Fibroblast of upper back skin (primary cell): ENCODE measurements at regions not wholly inside any gene's neighbourhood (a gene's known extent, or its start where the extent isn't known, plus 50 kb on each side); places are given as distances from the start of the nearest gene placed in this dataset.

Source experiments
- DNase-seq: peaks from one replicate; pipeline ENCODE4 v3.0.0-alpha.2; 2013

DNA sequence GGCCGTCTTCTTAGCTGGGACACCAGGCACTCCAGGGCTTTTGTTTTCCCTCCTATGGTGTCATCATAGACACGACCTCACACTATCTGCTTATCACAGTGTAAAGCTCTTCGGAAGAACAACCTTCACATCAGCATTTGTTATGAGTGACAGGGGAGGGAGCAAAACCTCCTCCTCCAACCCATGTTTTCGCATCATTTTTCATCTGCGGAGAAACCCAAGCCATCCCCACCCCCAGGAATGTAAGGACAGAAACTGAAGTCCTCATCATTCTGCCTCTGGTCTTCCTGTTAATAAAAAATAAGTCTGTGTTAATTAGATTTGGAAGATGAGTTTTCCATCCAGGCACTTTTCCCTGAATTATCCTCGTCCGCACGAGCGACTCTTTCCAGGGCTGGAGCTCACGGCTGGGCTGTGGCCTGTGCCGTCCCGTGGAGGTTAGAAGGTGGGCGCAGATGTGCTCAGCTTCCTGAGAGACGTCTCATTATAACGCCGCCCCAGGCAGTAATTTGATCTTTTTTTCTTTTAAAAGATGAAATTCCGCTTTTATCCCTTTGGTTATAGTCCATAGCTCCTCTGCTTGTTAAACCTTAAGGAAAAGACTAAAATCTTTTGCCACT is 101.6 kb upstream of the TMEM18 start:
- DNase-seq: no peak

DNA sequence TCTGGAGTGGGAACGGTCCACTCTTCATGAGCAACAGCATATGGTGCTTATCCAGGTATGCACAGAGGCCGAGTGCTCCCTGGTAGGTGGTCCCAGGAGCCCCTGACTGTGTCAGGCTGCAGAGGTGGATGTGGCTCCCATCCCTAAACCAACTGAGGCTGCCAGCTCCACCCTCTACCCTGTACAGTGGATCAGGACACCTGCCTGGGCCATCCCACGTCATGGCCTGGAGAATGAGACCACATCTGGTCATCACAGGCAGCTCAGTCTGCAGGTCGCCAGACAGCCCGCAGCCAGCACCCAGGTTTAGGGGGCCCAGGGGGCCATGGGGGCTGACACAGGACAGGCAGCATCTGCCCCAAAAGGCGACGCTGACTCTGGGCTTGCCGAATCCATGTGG is 100.3 kb upstream of the TMEM18 start:
- no peak for DNase-seq

DNA sequence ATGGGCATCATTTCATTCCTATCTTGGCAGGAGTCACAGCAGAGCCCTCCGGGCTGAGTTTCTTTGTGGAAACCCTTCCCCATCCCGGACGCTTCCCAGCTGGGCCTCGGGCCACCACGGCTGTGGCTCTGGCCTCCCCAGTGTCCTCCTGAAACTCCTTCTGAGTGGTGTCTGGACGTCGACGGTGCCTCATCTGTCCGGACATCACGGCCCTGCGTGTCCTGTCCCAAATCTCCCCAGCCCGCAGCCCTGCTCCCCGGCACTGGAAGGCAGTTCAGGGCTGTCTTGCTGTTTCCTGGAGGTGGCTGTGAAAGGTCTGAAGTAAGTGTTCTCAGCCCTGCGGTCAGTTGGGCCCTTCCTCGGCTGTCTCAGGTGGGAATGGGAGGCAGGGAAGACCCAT is 99.8 kb upstream of the TMEM18 start:
- no peak for DNase-seq

GRCh38 chr2:776487-776886 is 99.3 kb upstream of the TMEM18 start:
- DNase-seq: no peak

DNA sequence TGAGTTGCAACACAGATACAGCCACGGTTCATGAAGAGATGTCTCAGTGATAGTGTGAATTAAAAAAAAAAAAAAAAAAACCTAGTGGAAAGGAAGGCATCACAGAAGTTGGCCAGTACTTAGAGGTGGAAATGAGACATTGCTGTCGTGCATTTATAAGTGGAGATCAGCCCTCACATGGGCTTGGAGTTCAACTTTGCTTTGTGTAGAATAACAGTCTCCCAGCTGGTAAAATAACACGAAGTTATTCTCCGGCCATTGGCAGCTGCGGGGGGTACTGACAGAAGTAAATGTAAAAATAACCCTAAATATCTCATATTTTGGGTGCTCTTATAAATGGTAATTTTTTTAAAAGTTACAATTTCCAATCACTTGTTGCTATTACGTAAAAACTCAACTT is 98.8 kb upstream of the TMEM18 start:
- no peak for DNase-seq

- peak; percentile 25 for DNase-seq
These were observed 97.2 kb upstream of the TMEM18 start for GRCh38 chr2:774436-774835.

GRCh38 chr2:773256-774160 is 96.3 kb upstream of the TMEM18 start:
- DNase-seq: no peak

DNA sequence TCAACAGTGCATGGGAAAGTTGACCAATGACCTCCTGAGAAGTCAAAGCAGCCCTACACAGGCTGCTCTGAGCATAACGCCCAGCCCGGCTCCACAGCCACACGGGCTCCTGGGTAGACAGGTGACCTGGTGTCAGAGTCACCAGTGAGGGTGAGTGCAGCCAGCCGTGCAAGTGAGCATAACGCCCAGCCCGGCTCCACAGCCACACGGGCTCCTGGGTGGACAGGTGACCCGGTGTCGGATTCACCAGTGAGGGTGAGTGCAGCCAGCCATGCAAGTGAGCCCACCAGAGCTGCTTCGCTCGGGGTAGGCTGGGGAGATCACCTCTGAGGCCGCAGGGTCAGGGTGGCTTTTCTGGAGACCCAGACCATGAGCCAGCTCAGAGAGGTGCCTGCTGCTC is 94.3 kb upstream of the TMEM18 start:
- no peak for DNase-seq

DNA sequence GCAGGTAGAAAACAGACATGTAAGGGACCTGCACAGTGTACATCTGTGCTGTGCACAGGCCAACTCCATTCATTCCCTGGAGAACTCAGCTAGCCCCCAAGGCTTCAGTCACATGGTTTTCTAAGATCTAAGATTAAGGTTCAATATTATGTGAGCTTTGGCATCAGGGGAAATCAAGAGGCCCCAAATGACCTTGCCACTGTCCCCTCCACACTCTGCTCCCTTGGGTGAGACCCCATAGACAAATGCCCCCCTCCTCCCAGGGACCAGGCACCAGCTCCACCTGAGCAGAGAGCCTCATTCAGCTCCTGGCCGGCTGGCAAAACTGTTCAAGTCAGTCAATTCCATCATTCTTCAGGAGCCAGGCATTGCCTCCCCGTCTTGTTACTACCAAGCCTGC is 93.6 kb upstream of the TMEM18 start:
- no peak for DNase-seq

DNA sequence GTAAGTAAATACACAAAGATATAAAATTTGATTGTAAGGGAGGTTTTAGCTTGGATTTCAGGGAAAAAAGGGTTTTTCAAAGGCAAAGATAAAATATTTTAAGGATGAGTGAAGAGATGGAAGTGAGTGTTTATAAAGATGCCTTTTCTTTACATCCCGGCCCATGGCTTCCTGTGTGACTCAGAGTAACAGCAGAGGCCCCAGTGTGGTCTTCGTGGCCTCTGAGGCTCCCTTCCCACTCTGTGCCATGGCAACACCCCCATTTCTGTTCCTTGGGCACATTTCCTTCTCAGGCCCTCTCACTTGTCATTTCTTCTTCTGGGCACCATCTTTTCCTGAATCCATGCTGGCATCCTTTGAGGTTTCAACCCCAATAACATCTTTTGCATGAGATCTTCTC is 92.6 kb upstream of the TMEM18 start:
- DNase-seq: peak; percentile 21

DNA sequence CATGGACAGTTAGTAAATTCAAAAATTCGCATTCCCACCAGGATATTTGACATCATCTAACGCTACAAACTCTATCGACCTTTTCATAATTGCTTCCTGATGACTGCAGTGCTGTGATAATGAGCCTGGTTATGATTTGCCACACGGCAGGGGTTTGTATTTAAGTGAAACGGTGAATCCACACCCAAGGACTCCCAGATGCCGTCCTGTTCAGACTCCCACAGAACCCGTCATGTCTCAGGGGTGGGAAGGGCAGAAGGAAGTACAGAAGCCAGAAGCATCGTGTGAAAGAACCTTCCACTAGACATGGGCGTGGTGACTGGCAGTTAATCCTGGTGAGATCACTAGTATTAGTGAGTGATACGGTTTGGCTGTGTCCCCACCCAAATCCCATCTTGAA is 91.2 kb upstream of the TMEM18 start:
- DNase-seq: no peak

GRCh38 chr2:767944-768343 is 90.7 kb upstream of the TMEM18 start:
- DNase-seq: no peak

DNA sequence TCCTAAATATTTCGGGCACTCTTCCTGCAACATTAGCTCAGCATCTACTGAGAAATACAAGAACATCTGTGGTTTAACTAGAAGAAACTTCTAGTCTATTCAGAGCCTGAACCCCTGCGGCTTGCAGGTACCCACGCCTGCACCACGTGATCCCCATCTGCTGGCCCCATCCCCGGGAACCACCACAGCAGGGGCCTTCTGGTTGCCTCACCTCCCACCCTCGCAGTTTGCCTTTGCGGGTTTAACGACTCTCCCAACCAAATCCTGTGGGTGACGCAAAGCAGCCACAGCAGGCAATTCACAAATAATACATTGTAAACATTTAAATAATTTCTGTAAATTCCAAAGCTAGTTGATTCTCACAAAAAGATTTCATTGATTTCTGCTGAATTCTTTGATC is 90.2 kb upstream of the TMEM18 start:
- no peak for DNase-seq

GRCh38 chr2:766255-766654 is 89.0 kb upstream of the TMEM18 start:
- DNase-seq: no peak

DNA sequence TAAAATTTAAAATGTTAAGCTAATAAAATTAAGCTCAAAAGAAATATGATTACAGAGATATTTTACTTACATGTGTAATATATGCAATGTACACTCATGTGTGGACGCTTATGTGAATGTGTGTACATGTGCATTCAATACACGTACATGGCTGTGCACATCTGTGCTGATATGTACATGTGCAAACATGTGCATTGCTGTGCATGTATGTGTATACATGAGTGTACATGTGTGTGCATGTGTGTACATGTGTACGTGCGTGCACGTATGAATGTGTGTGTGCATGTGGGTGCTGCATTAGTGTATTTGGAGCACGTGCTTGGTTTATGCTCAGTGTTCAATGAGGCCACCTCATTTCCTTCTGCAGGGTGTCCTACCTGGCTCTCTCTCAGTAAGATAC is 88.2 kb upstream of the TMEM18 start:
- DNase-seq: no peak

DNA sequence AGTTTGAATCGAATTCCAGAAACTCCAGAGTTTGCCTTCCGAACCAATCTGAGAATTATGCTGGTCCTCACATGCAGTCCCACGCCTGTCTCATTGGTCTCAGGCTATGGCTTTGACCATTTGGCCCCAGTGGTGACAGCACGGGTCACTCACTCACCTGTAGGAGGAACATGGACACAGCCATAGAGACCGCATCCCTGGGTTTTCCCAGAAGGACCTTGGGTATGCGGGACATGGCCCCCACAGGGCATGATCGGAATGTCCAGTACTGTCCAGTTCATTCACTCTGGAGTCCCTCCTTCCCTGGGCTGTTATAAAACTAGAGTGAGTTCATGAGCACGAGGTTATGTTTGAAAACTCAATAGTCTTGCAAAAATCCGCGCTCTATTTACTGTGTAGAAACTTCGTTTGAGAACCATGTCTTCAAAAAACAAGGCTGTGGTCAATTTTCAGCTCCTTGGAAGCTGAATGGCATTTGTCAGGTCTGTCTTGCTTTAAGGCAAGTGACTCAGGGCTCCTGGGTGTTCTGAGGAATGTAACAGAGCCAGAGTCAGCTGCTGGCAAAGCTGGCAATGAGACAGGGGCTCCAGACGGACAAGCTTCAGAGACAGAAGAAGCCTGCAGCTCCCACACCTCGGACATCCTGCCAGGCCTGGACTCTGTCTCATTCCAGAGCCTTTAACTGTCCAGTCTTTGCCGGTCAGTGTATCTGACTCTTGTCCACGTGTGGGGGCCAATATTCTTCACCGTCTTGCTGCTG is 86.7 kb upstream of the TMEM18 start:
- DNase-seq: peak; percentile 13

- DNase-seq: no peak
These were observed 85.4 kb upstream of the TMEM18 start for GRCh38 chr2:762646-763045.

DNA sequence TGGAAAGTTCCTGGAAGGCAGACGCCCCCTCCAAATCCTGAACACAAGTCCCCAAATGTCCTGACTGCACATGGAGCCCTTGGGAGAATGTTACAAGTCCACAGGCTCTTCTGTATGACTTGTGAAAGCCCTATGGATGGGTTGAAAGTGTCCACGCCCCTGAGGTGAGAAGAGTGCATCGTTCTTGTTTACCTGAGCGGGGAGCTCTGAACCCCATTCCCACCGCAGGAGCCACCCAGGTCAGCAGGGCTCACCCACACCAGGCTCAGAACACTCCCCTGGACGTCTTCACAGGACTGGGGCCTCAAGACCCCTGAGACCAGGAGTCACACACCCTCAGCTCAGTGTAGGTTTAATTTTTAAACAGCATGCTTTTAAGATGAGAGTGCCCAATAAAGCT is 84.2 kb upstream of the TMEM18 start:
- no peak for DNase-seq

DNA sequence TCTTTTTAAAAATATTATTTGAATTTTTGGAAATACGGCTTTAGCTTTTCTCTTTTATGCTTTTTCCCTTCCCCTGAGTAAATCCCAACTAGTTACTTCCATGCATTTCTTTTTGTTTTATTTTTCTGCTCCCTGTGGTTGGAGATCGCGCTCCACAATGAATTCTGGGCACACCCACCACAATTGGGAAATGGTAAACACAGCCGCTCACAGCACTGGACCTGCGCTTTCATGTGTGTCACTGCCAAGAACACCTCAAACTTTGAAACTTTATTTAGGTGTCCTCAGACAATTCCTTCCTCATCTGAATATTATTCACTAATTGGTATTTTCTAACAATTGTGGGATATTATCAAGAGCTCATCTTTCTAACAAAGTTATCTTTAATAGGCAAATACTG is 82.8 kb upstream of the TMEM18 start:
- DNase-seq: no peak

DNA sequence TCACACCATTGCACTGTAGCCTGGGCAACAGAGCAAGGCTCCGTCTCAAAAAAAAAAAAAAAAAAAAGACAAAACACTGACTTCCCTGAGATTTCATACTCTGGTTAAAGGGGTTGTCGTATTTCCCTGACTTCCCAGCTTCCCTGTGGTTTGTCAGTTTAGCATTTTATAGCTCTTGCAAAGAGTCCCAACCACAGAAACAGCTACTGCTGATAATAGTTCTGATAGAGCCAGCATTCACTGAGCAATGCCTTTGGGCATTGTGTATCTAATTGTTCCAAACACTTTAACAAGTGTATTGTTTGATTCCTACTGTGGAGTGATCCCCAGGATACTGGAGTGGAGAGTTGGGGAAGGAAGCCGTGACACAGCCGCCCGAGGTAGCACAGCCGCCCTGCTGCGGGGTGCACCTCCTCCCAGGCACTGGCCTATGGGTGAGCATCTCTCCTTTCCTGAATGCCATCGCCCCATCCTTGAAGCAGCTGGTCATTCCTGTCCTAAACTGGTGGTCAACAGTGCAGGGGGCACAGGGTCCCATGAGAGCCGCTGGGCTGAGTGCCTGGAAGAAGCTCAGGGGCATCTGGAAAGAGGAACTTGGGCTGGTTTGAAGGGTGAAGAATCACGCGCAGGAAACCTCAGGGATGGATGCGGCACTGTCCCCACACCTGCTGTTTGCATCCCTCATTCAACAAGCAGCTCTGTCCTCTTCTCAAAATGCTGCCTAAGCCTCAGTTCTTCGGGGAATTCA is 81.0 kb upstream of the TMEM18 start:
- no peak for DNase-seq

GRCh38 chr2:753123-753522 is 75.9 kb upstream of the TMEM18 start:
- no peak for DNase-seq

DNA sequence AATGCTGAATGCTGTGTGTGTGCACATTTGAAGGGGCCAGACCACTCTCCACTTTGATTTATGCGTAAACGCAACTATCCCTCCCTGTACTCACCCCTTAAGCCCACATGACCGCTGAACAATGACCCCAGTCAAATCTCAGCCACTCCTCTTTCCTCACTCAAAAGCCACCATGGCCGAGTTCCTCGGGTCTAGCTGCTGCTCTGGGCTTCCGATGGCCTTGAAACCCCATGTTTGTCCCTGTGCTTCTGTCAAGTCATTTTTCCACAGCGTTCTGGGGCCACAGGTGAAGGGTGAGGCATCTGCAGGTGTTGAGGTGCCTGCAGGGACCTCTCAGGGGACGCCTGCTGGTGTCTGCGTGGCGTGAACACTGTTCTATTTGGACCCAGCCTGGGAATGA is 74.3 kb upstream of the TMEM18 start:
- no peak for DNase-seq

GRCh38 chr2:750628-751027 is 73.4 kb upstream of the TMEM18 start:
- DNase-seq: no peak
